OCI-LY1 (cell line): ENCODE measurements at regions not wholly inside any gene's neighbourhood (a gene's known extent, or its start where the extent isn't known, plus 50 kb on each side); places are given as distances from the start of the nearest gene placed in this dataset.

ENCODE experiments used
- EZH2 ChIP-seq: fragments of 200-600 bp; sonication (generic), shearing (Covaris generic); IDR thresholded peaks from 2 replicates; pipeline ENCODE4 v1.8.0; 2017; ENCODE audit warnings: borderline replicate concordance, mixed run types, mild to moderate bottlenecking, antibody characterized with exemption, low read length, moderate library complexity, mixed read lengths
- TF ChIP-seq, protein P1 (sequence below): fragments of 200-600 bp; sonication (generic), shearing (Covaris generic); IDR thresholded peaks from 2 replicates; pipeline ENCODE4 v1.5.1; 2017; ENCODE audit warnings: mild to moderate bottlenecking, antibody characterized with exemption, low read length, moderate library complexity, mixed read lengths

DNA sequence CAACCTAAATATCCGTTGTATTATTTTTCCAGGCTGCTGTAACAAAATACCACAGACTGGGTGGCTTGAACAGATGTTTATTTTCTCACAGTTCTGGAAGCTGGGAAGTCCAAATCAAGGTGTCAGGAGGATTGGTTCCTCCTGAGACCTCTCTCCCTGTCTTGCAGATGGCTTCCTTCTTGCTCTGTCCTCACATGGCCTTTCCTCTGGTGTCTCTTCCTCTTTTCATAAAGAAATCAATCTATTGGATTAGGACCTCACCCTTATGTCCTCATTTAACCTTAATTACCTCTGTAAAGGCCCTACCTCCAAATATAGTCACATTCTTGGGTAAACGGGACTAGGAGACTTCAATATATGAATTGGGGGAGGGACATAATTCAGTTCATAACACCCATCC is 89.2 kb upstream of the PLCL2 start:
- TF ChIP-seq, protein P1, sequence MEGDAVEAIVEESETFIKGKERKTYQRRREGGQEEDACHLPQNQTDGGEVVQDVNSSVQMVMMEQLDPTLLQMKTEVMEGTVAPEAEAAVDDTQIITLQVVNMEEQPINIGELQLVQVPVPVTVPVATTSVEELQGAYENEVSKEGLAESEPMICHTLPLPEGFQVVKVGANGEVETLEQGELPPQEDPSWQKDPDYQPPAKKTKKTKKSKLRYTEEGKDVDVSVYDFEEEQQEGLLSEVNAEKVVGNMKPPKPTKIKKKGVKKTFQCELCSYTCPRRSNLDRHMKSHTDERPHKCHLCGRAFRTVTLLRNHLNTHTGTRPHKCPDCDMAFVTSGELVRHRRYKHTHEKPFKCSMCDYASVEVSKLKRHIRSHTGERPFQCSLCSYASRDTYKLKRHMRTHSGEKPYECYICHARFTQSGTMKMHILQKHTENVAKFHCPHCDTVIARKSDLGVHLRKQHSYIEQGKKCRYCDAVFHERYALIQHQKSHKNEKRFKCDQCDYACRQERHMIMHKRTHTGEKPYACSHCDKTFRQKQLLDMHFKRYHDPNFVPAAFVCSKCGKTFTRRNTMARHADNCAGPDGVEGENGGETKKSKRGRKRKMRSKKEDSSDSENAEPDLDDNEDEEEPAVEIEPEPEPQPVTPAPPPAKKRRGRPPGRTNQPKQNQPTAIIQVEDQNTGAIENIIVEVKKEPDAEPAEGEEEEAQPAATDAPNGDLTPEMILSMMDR = no peak
- TF ChIP-seq EZH2 = no peak
